IPS DF 6.9 (cell line): ENCODE measurements at regions not wholly inside any gene's neighbourhood (a gene's known extent, or its start where the extent isn't known, plus 50 kb on each side); places are given as distances from the start of the nearest gene placed in this dataset.

ENCODE experiments used
- DNase-seq: peaks from one replicate; pipeline ENCODE4 v3.0.0-alpha.2; 2013; ENCODE audit warnings: low read depth, low spot score
- H3K27ac ChIP-seq: one replicate; pipeline ENCODE4 v1.5.1; 2013; ENCODE audit warnings: low read length, control low read depth
- H3K27me3 ChIP-seq: 2 replicates; pipeline ENCODE4 v1.6.1; 2013; ENCODE audit warnings: mild to moderate bottlenecking, low read length; ENCODE audit not compliant: control insufficient read depth, insufficient read depth
- H3K36me3 ChIP-seq: 2 replicates; pipeline ENCODE4 v1.6.1; 2013; ENCODE audit warnings: low read length; ENCODE audit not compliant: control insufficient read depth, insufficient read depth
- H3K4me1 ChIP-seq: 2 replicates; pipeline ENCODE4 v1.6.1; 2013; ENCODE audit warnings: low read length; ENCODE audit not compliant: control insufficient read depth, insufficient read depth
- H3K4me3 ChIP-seq: 2 replicates; pipeline ENCODE4 v1.5.1; 2013; ENCODE audit warnings: mild to moderate bottlenecking, low read length
- H3K9me3 ChIP-seq: 2 replicates; pipeline ENCODE4 v1.6.1; 2013; ENCODE audit warnings: low read length, inconsistent platforms; ENCODE audit not compliant: control insufficient read depth, insufficient read depth
- WGBS: extraction: QIAGEN DNeasy Blood & Tissue Kit; methylation state at CpG from one replicate; pipeline ENCODE4 v1.1.7; 2013; ENCODE audit warnings: mixed read lengths, missing lambda C conversion rate; ENCODE audit not compliant: insufficient read length, insufficient coverage; 5-methylcytosine and 5-hydroxymethylcytosine counted together

- no peak overlapping the region for H3K4me3 ChIP-seq
Measured at GRCh38 chr13:89890806-89891205, 1456.7 kb upstream of the MIR17HG start.

GRCh38 chr13:89891416-89891815 lies 1456.1 kb upstream of the MIR17HG start:
- Histone ChIP-seq H3K36me3 (no peaks in the 10 kb centered on the region), H3K9me3 (no peaks in the 10 kb centered on the region), H3K27ac (no peak overlapping the region), H3K27me3 (no peaks in the 10 kb centered on the region), H3K4me1 (no peaks in the 10 kb centered on the region), H3K4me3 (no peak overlapping the region)
- DNase-seq: no peak
- no CpG with 5 or more reads among the region's 2 CpGs for WGBS

More at GRCh38 chr13:89890806-89891205, 1456.7 kb upstream of the MIR17HG start:
- H3K27me3 ChIP-seq: no peaks in the 10 kb centered on the region
- H3K36me3 ChIP-seq: no peaks in the 10 kb centered on the region
- H3K4me1 ChIP-seq: no peaks in the 10 kb centered on the region
- DNase-seq: no peak
- no peaks in the 10 kb centered on the region for H3K9me3 ChIP-seq
- H3K27ac ChIP-seq: no peak overlapping the region

- DNase-seq: no peak
- no CpG with 5 or more reads among the region's 1 CpG for WGBS
- no peaks in the 10 kb centered on the region for H3K4me1 ChIP-seq
- H3K36me3 ChIP-seq: no peaks in the 10 kb centered on the region
- no peak overlapping the region for H3K4me3 ChIP-seq
- H3K9me3 ChIP-seq: no peaks in the 10 kb centered on the region
- H3K27me3 ChIP-seq: no peaks in the 10 kb centered on the region
- H3K27ac ChIP-seq: no peak overlapping the region
Measured at GRCh38 chr13:89897681-89898080, 1449.8 kb upstream of the MIR17HG start.

- WGBS: no CpG with 5 or more reads among the region's 5 CpGs
- no peaks in the 10 kb centered on the region for H3K27me3 ChIP-seq
Measured at GRCh38 chr13:89899302-89900103, 1448.0 kb upstream of the MIR17HG start.

GRCh38 chr13:89900104-89900765 lies 1447.3 kb upstream of the MIR17HG start:
- 100% methylated on average over 1 of the region's 5 CpGs for WGBS
- no peaks in the 10 kb centered on the region for H3K9me3 ChIP-seq
- DNase-seq: no peak
- H3K27me3 ChIP-seq: no peaks in the 10 kb centered on the region
- no peak overlapping the region for H3K27ac ChIP-seq
- H3K4me1 ChIP-seq: no peaks in the 10 kb centered on the region
- no peak overlapping the region for H3K4me3 ChIP-seq
- H3K36me3 ChIP-seq: no peaks in the 10 kb centered on the region

More at GRCh38 chr13:89899302-89900103, 1448.0 kb upstream of the MIR17HG start:
- H3K4me3 ChIP-seq: no peak overlapping the region
- no peaks in the 10 kb centered on the region for H3K4me1 ChIP-seq
- H3K36me3 ChIP-seq: no peaks in the 10 kb centered on the region
- no peaks in the 10 kb centered on the region for H3K9me3 ChIP-seq
- no peak overlapping the region for H3K27ac ChIP-seq
- DNase-seq: no peak

- Histone ChIP-seq H3K27me3 (no peaks in the 10 kb centered on the region), H3K36me3 (no peaks in the 10 kb centered on the region), H3K9me3 (no peaks in the 10 kb centered on the region), H3K27ac (no peak overlapping the region), H3K4me1 (no peaks in the 10 kb centered on the region), H3K4me3 (no peak overlapping the region)
- no peak for DNase-seq
Measured at GRCh38 chr13:89902223-89902622, 1445.3 kb upstream of the MIR17HG start.

GRCh38 chr13:89903115-89903514 lies 1444.4 kb upstream of the MIR17HG start:
- no peak for DNase-seq
- Histone ChIP-seq H3K4me1 (no peaks in the 10 kb centered on the region), H3K9me3 (no peaks in the 10 kb centered on the region), H3K36me3 (no peaks in the 10 kb centered on the region), H3K27ac (no peak overlapping the region), H3K4me3 (no peak overlapping the region), H3K27me3 (no peaks in the 10 kb centered on the region)
- no CpG with 5 or more reads among the region's 2 CpGs for WGBS

- H3K27ac ChIP-seq: no peak overlapping the region
- WGBS: no CpG with 5 or more reads among the region's 12 CpGs
- H3K4me3 ChIP-seq: no peak overlapping the region
- H3K9me3 ChIP-seq: no peaks in the 10 kb centered on the region
- no peaks in the 10 kb centered on the region for H3K4me1 ChIP-seq
- no peak for DNase-seq
- no peaks in the 10 kb centered on the region for H3K36me3 ChIP-seq
- H3K27me3 ChIP-seq: no peaks in the 10 kb centered on the region
Measured at GRCh38 chr13:89910166-89910565, 1437.3 kb upstream of the MIR17HG start.

- no peak for DNase-seq
- WGBS: no CpG with 5 or more reads among the region's 2 CpGs
- no peaks in the 10 kb centered on the region for H3K4me1 ChIP-seq
- H3K36me3 ChIP-seq: no peaks in the 10 kb centered on the region
- no peaks in the 10 kb centered on the region for H3K9me3 ChIP-seq
- H3K27me3 ChIP-seq: no peaks in the 10 kb centered on the region
- H3K4me3 ChIP-seq: no peak overlapping the region
- H3K27ac ChIP-seq: no peak overlapping the region
Measured at GRCh38 chr13:89916551-89916950, 1430.9 kb upstream of the MIR17HG start.

GRCh38 chr13:89920461-89920860 lies 1427.0 kb upstream of the MIR17HG start:
- no peaks in the 10 kb centered on the region for H3K9me3 ChIP-seq
- no peak overlapping the region for H3K27ac ChIP-seq
- DNase-seq: no peak
- no peaks in the 10 kb centered on the region for H3K27me3 ChIP-seq
- no CpG with 5 or more reads among the region's 2 CpGs for WGBS
- H3K4me1 ChIP-seq: no peaks in the 10 kb centered on the region
- no peaks in the 10 kb centered on the region for H3K36me3 ChIP-seq
- H3K4me3 ChIP-seq: no peak overlapping the region

- Histone ChIP-seq H3K4me1 (no peaks in the 10 kb centered on the region), H3K9me3 (no peaks in the 10 kb centered on the region), H3K27me3 (no peaks in the 10 kb centered on the region), H3K4me3 (no peak overlapping the region), H3K27ac (no peak overlapping the region), H3K36me3 (no peaks in the 10 kb centered on the region)
- no peak for DNase-seq
- no CpG with 5 or more reads among the region's 2 CpGs for WGBS
Measured at GRCh38 chr13:89923052-89923451, 1424.4 kb upstream of the MIR17HG start.
